ENCODE measurements at regions not wholly inside any gene's neighbourhood (a gene's known extent, or its start where the extent isn't known, plus 50 kb on each side); places are given as distances from the start of the nearest gene placed in this dataset.
"Not testable (repeated sequence)": the region's sequence is repeated elsewhere in the genome, so short reads cannot be mapped to it uniquely, and the experiment has no call there.

DNA sequence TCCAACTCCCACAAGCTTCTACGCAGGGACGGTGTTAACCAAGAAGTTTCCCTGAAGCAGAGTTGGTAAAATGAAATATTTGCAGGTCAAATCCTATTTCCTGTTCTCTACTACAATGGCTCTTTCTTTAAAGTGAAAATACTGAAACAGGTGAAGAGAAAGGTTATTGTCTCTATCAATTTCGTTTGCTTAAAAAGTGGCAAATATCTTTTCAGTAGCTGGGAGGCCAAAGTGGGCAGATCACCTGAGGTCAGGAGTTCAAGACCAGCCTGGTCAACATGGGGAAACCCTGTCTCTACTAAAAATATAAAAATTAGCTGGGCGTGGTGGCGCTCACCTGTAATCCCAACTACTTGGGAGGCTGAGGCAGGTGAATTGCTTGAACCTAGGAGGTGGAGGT is 134.2 kb upstream of the TPM1 start:
- in situ Hi-C loops (cut with MboI; ENCODE audit: low pct_unique_long_range_greater_than_20kb, low sequenced_read_pairs); DNase-seq: not testable (repeated sequence)

DNA sequence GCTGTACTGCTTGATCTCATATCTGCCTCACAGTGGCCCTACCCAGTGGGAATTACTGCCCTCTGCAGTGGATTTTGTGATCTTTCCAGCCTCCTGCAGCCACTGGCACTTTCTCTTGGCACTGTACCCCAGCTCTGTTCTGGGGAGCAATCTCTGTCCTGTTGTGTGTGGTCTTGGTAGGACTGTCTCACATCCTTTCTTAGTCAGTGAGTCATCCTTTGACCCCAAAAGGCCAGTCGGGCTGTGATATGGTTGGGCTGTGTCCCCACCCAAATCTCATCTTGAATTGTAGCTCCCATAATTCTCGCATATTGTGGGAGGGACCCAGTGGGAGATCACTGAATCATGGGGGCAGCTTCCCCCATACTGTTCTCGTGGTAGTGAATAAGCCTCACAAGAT is 133.3 kb upstream of the TPM1 start:
- in situ Hi-C loops (cut with MboI; ENCODE audit: low pct_unique_long_range_greater_than_20kb, low sequenced_read_pairs), result no loop called here
- no peak for DNase-seq

DNA sequence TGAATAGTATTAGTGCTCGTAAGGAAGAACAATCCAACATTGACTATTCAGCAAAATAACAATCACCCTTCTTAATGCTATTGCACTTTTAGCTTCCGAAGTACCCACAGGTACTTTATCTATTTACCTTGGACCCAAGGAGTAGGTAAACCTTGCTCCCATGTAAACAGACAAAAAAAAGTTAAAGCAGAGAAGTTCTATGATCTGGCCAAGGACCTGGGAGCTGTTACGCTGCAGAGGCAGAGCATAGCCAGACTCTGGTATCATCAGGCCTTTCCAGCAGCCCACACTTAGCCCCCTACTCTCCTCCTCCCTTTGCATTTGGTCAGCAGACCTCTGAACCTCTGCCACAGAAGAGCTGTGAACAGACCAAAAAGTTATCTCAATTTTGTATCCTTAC is 130.3 kb upstream of the TPM1 start:
- in situ Hi-C loops (cut with MboI; ENCODE audit: low pct_unique_long_range_greater_than_20kb, low sequenced_read_pairs), result no loop called here
- no peak for DNase-seq

DNA sequence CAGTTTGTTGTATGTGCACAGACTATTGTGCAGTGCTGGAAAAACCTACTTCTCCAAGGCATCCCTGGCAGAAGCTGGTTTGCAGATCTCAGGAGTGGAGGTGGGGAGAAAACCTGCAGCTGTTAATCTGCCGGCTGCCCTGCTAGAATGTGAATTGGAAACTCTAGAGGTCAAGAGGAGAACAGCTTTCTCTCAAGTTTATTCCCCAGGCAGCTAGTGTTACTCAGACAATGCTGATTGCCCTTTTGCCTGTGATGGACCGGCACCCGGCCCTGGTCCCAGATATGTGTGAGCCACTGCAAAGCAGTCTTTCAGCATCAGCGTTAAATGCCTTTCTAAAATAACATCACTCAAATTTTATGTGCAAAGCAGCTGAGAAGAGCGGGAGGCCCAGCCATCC is 129.7 kb upstream of the TPM1 start:
- in situ Hi-C loops (cut with MboI; ENCODE audit: low pct_unique_long_range_greater_than_20kb, low sequenced_read_pairs), result no loop called here
- no peak for DNase-seq

DNA sequence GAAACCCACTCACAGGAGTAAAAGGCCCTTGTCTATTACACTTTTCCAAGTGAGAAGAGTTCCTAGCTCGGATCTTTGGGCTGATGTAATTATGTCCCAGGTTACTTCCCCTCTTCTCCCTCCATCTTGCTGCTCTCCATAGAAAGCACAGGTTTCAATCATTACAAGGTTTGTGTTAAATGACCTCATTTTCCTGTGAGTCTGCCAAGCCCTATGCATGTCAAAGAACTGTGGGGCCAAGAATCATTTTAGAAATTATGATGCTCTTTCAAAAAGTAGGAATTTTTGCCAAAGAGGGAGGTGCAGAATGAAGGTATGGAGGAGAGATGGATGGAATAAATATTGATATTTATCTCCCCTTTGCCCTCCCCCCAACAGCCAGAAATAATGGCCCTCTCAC is 129.3 kb upstream of the TPM1 start:
- in situ Hi-C loops (cut with MboI; ENCODE audit: low pct_unique_long_range_greater_than_20kb, low sequenced_read_pairs), result no loop called here

DNA sequence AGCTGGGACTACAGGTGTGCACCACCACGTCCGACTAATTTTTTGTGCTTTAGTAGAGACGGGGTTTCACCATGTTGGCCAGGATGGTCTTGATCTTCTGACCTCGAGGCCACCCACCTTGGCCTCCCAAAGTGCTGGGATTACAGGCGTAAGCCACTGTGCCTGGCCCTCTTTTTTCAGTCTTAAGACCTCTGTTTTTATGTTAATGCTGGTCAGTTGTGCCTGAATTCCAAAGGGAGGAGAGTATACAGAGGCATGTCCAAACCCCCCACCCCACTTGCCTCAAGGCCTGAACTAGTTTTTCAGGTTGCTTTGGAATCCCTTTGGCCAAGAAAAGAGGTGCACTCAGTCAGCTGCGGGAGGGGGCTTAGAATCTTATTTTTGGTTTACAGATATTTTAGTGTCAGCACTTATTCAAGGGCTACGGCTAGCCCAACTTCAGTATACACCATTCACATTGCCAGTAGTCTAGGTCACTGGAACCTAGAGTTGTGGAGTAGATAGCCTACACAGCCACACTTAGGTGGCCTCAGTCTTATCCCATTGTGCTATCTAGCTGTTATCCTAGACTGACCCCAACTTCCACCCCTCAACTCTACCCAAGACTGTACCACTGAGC is 128.0 kb upstream of the TPM1 start:
- no peak for DNase-seq
- in situ Hi-C loops (cut with MboI; ENCODE audit: low pct_unique_long_range_greater_than_20kb, low sequenced_read_pairs), result no loop called here

More for the DNA sequence above, 129.3 kb upstream of the TPM1 start:
- DNase-seq, result no peak

DNA sequence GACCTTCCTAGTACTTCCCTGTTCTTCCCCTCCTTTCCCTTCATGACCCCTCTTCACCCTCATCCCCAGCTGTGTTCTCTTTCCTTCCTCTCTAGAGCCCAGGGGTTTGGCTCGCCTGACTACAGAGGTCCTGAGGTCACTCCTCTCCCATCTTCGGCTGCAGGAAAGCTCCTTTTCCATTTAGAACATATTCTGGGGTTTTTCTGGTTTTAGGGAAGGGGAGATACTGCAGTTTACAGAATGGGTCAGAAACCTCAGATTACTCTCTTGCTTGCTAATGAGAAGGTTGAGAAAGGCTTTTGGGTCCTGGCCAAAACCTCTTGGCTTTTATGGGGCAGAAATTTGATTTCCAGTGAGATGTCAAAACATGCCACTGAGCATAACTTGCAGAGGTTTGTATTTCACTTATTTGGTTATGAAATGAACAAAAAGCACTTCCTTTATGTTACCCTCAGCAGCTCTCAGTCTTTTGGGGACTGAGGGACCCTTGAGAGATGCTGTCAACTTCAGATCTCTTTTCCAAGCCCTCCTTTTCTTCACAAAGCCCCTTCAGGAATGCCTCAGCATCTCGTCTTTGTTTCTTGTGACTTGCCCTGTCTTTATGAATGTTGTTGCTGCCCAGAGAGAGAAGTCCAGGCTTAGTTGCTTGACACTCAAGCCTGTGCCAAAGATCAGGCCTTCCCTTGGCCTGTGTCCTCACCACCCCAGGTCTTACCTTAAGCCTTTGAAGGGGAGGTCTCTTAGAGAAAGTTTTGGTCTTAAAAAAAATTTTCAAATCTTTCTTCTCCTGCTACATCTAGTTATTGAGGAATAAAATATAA is 121.7 kb upstream of the TPM1 start:
- no peak for DNase-seq
- in situ Hi-C loops (cut with MboI; ENCODE audit: low pct_unique_long_range_greater_than_20kb, low sequenced_read_pairs), result no loop called here

DNA sequence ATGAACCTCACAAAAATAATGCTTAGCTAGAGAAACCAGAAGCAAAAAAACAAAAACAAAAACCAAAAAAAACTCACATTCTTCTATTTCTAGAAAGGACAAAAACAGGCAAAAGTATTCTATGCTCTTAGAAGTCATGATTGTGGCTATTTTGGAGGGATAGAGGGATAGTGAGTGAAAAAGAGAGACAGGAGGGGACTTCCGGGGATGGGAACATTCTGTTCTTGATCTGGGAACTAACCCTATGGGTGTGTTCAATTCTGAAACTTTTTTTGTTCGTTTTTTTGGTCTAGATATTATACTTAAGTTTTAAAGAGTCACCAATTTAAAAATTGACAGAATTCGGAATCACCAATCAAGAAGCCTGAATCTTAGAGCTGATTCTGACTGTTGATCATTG is 120.0 kb upstream of the TPM1 start:
- DNase-seq, result no peak
- in situ Hi-C loops (cut with MboI; ENCODE audit: low pct_unique_long_range_greater_than_20kb, low sequenced_read_pairs), result no loop called here

DNA sequence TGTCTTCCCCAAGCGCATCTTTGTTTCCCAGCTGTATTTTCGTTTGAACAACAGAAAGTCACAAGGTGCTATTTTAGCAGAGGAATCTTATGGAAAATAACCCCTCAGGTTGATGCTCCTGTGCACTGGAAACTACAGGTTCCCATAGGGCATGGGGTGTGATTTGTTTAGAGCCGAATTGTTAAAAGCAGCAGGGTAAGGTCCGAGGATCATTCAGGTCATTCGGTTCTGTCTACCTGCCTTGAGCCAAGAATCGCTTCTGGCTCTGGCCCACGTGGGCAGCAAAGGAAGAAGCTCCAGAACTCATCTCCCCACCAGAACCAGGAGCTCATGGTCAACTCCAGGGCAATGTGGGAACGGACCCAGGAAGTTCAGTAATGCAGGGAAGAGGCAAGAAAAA is 116.7 kb upstream of the TPM1 start:
- in situ Hi-C loops (cut with MboI; ENCODE audit: low pct_unique_long_range_greater_than_20kb, low sequenced_read_pairs), result no loop called here
- no peak for DNase-seq

DNA sequence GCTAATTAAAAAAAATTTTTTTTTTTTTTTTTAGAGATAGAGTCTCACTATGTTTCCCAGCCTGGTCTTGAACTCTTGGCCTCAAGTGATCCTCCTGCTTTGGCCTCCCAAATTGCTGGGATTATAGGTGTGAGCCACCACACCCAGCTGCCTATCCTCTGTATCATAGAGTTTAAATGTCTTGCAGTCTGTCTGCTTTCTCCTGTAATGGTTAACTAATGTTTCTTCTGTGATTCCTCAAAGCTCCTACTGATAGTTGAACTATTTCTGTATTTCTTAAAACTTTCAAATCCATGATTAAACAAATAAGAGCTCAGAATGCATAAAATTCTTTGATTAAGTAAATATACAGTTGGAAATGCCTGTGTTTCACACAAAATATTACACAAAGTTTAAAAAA is 115.4 kb upstream of the TPM1 start:
- DNase-seq, result no peak
- in situ Hi-C loops (cut with MboI; ENCODE audit: low pct_unique_long_range_greater_than_20kb, low sequenced_read_pairs), result no loop called here

DNA sequence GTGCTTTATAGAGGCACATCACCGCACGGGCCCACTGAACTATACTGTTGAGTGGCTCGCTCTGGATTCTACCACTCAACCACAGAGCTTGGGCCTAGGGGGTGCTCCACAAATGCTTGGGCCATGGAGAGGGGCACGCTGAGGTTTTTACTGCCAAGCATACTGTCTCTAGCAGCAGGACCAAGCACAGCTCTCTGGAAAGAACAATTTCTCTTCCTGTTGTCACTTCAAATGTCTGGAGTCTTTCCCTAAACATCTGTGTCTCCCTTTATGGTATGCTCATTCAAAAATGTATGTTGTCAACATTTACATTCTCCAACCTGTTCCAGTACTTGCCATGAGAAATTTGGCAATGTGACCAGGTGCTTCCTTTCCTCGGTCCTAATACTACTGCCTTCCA is 114.7 kb upstream of the TPM1 start:
- DNase-seq, result no peak
- in situ Hi-C loops (cut with MboI; ENCODE audit: low pct_unique_long_range_greater_than_20kb, low sequenced_read_pairs), result no loop called here

DNA sequence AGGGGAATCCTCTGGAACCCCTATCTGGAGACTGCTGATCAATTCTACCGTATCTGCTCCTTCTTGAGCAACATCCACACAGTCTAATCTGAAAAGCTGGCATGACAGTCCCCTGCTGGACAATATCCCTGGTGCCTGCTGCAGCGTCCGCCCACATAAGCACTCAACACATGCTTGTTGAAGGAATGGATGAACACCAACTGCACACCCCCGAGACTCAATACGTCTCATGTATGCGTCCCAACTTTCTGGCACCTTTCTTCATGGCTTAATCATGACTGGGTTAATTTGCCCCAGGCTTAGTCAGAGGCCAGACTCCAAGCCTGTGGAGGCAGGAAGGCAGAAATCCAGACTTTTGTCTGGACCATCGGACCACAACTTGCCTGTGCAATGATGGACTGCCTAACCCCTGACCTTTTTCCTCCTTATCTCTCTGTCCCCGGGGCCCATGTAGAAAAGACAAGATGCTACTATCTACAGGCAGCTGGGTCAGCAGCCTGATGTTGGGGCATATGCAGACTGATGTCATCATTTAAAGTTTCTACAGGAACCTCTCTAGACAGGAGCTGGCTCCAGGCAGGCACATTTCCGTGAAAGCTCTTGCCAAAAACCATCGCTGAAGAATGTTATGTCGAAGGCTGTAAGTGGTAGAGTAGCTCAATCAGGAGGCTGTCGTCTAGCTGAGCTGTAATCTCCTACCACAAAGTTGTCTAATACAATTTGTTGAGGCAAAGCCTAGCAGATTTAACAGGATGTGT is 114.1 kb upstream of the TPM1 start:
- no peak for DNase-seq
- in situ Hi-C loops (cut with MboI; ENCODE audit: low pct_unique_long_range_greater_than_20kb, low sequenced_read_pairs), result no loop called here

DNA sequence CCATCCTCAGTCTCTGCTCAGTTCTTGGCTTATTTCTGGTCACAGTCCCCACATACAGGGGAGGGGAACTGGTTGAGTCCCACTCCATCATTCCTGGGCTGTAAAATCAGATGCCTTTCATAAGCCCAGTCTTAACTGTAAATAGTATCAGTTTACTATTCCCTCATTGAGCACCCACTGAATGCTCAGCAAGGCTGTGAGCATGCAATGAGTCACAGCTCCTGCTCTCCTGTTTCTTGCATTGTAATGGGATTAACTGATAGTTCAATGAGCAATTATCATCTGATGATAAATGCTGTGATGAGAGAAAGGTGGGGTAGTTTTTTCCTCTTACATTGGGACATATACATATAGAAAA is 113.6 kb upstream of the TPM1 start:
- in situ Hi-C loops (cut with MboI; ENCODE audit: low pct_unique_long_range_greater_than_20kb, low sequenced_read_pairs), result no loop called here
- no peak for DNase-seq

DNA sequence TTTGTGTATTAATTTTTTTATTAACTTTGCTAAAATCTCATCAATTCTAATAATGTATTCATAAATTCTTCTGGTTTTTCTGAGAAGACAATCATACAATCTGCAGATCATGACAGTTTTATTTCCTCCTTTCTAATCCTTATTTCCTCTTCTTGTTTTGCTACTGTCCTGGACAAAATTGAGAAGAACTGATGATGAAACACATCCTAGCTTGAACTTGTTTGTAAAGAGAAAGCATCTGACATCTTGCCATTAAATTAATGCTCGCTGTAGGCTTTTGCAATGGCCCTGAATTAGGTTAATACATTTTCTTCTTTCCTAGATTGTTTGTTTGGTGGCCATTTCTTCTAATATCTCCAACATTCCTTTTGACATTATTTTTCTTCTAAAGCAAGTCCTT is 110.9 kb upstream of the TPM1 start:
- in situ Hi-C loops (cut with MboI; ENCODE audit: low pct_unique_long_range_greater_than_20kb, low sequenced_read_pairs), result no loop called here
- no peak for DNase-seq

DNA sequence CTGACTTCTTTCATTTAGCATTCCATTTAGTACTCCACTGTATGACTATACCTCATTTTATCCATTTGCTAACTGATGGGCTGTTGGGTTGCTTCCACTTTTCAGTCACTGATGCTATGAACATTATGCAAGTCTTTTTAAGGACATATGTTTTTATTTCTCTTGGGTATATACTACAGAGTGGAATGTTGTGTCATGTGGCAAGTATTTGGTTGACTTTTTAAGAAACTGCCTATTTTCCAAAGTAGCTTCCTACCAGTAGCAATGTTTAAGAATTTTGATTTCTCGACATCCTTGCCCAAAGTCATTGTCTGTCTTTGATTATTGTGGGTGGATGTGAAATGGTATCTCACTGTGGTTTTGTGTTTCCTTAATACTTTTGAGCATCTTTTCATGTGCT is 110.1 kb upstream of the TPM1 start:
- in situ Hi-C loops (cut with MboI; ENCODE audit: low pct_unique_long_range_greater_than_20kb, low sequenced_read_pairs), result no loop called here
- DNase-seq, result no peak

DNA sequence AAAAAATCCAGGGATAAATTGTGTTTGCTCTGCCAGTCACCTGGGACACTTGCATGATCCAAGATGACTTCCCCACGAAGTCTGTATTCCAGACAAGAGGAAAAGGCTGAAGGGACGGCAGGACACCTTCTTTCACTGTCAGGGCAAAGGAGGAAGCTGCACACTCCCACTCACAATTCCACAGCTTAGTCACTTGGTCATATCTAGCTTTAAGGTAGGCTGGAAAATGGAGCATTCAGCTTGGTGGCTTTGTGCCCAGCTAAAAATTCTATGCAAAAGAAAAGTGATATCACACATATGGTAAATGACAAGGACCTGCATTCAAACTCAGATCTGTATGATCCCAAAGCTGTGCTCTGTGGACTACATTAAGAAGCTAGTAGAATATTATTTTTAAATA is 109.2 kb upstream of the TPM1 start:
- DNase-seq, result no peak
- in situ Hi-C loops (cut with MboI; ENCODE audit: low pct_unique_long_range_greater_than_20kb, low sequenced_read_pairs), result no loop called here

DNA sequence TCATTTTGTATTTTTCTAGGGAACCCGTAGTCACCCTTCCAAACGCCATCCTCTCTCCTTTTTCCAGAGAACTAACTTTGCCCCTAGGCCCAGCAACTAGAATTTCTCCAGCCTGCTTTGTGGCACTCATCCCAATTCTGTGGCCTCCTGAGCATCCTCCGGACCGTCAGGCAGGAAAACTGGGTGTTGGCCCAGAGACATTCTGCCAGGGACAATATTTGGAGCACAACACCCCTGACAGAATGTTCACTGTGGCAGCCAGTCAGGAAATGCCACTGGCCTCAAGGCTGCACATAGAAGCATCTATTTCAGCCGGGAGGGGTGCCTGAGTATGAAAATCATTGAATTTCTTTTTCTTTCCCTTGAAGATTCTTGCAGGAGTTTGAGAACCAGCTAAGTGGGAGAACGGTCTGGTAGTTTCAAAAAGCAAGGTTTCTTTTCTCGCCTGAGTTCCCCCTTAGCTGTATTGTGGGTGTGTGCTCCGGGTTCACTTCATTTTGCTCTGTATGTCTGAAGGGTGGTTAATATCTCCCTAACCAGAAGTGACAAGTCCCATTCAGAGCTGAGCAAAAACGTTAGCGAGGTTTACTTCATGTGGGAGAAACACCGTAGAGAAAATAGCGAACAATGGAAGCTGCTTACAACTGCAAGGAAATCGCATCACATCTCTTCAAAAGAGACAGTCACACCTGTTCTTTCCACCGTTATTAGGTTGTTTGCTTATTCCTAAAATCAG is 108.1 kb upstream of the TPM1 start:
- in situ Hi-C loops (cut with MboI; ENCODE audit: low pct_unique_long_range_greater_than_20kb, low sequenced_read_pairs), result no loop called here

DNA sequence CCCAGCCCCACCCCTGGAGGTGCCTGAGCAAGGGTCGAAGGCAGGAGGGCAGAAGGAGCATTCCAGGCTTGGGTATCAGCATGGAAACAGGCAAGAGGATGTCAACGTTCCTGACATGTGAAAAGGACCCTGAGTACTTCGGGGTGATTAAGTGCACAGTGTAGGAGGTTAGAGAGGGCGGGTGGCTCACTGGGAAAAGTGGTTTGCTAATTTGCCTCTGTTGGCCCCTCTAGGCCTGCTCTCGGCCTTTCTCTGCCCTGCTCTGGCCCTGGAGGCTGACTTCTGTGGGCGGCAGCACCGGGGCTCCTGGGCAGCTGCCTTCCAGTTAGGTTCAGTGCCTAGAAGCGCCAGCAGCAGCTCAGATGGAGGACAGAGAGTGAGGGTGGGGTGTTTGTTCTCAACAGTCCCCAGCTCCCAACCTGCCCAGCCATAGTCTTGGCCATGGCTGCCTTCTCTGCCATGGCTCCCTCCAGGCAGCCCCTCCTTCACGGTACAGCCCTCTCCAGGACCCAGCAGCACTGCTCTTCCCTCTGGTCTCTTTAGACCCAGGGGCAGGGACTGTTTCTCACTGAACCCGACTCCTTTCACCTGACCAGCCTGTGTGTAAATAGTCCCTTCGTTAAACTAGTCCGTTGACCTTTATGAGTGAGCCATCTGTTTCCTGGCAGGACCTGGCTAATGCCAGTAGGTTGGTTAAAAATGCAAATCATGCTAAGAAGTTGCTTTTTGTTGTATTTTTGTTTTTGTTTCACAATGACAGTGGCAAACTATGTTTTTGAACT is 107.1 kb upstream of the TPM1 start:
- in situ Hi-C loops (cut with MboI; ENCODE audit: low pct_unique_long_range_greater_than_20kb, low sequenced_read_pairs), result no loop called here
- DNase-seq, result no peak

More for the DNA sequence above, 108.1 kb upstream of the TPM1 start:
- DNase-seq, result no peak

DNA sequence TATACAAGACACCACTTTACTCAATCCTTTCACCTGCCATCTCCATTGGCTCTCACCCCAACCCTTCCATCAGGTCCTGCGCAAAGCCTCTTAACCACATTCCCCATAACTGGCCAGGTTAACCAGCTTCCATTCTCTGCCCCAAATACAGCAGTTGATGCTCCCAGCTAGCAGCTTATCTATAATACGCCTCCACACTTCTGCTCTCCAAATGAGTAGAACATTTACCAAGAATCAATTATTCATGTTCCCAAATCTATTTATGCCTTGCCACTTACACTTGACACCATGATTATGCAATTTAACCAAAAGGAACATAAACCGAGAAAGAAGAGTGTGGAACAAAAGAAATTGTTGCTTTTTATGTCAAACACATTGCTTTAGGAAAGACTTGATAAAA is 103.7 kb upstream of the TPM1 start:
- in situ Hi-C loops (cut with MboI; ENCODE audit: low pct_unique_long_range_greater_than_20kb, low sequenced_read_pairs), result no loop called here
- DNase-seq, result no peak

Measured in KBM-7 (cell line).